ENCODE measurements at regions not wholly inside any gene's neighbourhood (a gene's known extent, or its start where the extent isn't known, plus 50 kb on each side); places are given as distances from the start of the nearest gene placed in this dataset.

GRCh38 chr11:70579316-70579955 lies 181.1 kb downstream of the CTTN start:
- no peak for DNase-seq (ENCODE audit: low read depth in 1 of 2, low spot score in 1 of 2)
- in situ Hi-C loops (cut with HindIII; ENCODE audit: low pct_unique_long_range_greater_than_20kb, low sequenced_read_pairs), result no loop called here
- TF ChIP-seq JUND (IDR thresholded peaks at IDR 0.05; ENCODE audit: low read depth), result no peak

- in situ Hi-C loops (cut with HindIII; ENCODE audit: low pct_unique_long_range_greater_than_20kb, low sequenced_read_pairs), result no loop called here
- no peak for TF ChIP-seq JUND (IDR thresholded peaks at IDR 0.05; ENCODE audit: low read depth)
- peak in 1 of 2 experiments; percentile 68 for DNase-seq (ENCODE audit: low read depth in 1 of 2, low spot score in 1 of 2)
Measured at GRCh38 chr11:70580036-70580805, 181.9 kb downstream of the CTTN start.

- TF ChIP-seq JUND (IDR thresholded peaks at IDR 0.05; ENCODE audit: low read depth), result no peak
- in situ Hi-C loops (cut with HindIII; ENCODE audit: low pct_unique_long_range_greater_than_20kb, low sequenced_read_pairs), result no loop called here
- no peak for DNase-seq (ENCODE audit: low read depth in 1 of 2, low spot score in 1 of 2)
Measured at GRCh38 chr11:70581991-70582885, 183.9 kb downstream of the CTTN start.

- no peak for DNase-seq (ENCODE audit: low read depth in 1 of 2, low spot score in 1 of 2)
- TF ChIP-seq JUND (IDR thresholded peaks at IDR 0.05; ENCODE audit: low read depth), result no peak
- in situ Hi-C loops (cut with HindIII; ENCODE audit: low pct_unique_long_range_greater_than_20kb, low sequenced_read_pairs), result no loop called here
Measured at GRCh38 chr11:70582886-70583641, 184.7 kb downstream of the CTTN start.

- TF ChIP-seq JUND (IDR thresholded peaks at IDR 0.05; ENCODE audit: low read depth), result no peak
- DNase-seq (ENCODE audit: low read depth in 1 of 2, low spot score in 1 of 2), result no peak
- in situ Hi-C loops (cut with HindIII; ENCODE audit: low pct_unique_long_range_greater_than_20kb, low sequenced_read_pairs), result no loop called here
Measured at GRCh38 chr11:70583781-70584218, 185.5 kb downstream of the CTTN start.

GRCh38 chr11:70584498-70585235 lies 186.3 kb downstream of the CTTN start:
- no peak for TF ChIP-seq JUND (IDR thresholded peaks at IDR 0.05; ENCODE audit: low read depth)
- in situ Hi-C loops (cut with HindIII; ENCODE audit: low pct_unique_long_range_greater_than_20kb, low sequenced_read_pairs), result no loop called here
- DNase-seq (ENCODE audit: low read depth in 1 of 2, low spot score in 1 of 2), result no peak

GRCh38 chr11:70585236-70585545 lies 186.9 kb downstream of the CTTN start:
- TF ChIP-seq JUND (IDR thresholded peaks at IDR 0.05; ENCODE audit: low read depth), result no peak
- no peak for DNase-seq (ENCODE audit: low read depth in 1 of 2, low spot score in 1 of 2)
- in situ Hi-C loops (cut with HindIII; ENCODE audit: low pct_unique_long_range_greater_than_20kb, low sequenced_read_pairs), result no loop called here

- no peak for DNase-seq (ENCODE audit: low read depth in 1 of 2, low spot score in 1 of 2)
- no peak for TF ChIP-seq JUND (IDR thresholded peaks at IDR 0.05; ENCODE audit: low read depth)
- in situ Hi-C loops (cut with HindIII; ENCODE audit: low pct_unique_long_range_greater_than_20kb, low sequenced_read_pairs), result no loop called here
Measured at GRCh38 chr11:70586261-70587074, 188.1 kb downstream of the CTTN start.

GRCh38 chr11:70587075-70587389 lies 188.7 kb downstream of the CTTN start:
- no peak for DNase-seq (ENCODE audit: low read depth in 1 of 2, low spot score in 1 of 2)
- in situ Hi-C loops (cut with HindIII; ENCODE audit: low pct_unique_long_range_greater_than_20kb, low sequenced_read_pairs), result no loop called here

GRCh38 chr11:70590356-70590991 lies 192.1 kb downstream of the CTTN start:
- in situ Hi-C loops (cut with HindIII; ENCODE audit: low pct_unique_long_range_greater_than_20kb, low sequenced_read_pairs), result no loop called here
- TF ChIP-seq JUND (IDR thresholded peaks at IDR 0.05; ENCODE audit: low read depth), result no peak
- DNase-seq (ENCODE audit: low read depth in 1 of 2, low spot score in 1 of 2), result no peak

More at GRCh38 chr11:70587075-70587389, 188.7 kb downstream of the CTTN start:
- TF ChIP-seq JUND (IDR thresholded peaks at IDR 0.05; ENCODE audit: low read depth), result no peak
